Neuronal stem cell (in vitro differentiated cells): ENCODE measurements at regions not wholly inside any gene's neighbourhood (a gene's known extent, or its start where the extent isn't known, plus 50 kb on each side); places are given as distances from the start of the nearest gene placed in this dataset.
A peak's percentile ranks its signal among the peaks of the same experiment; 100 is the strongest.

Source experiments
- DNase-seq: peaks from one replicate; pipeline ENCODE4 v3.0.0-alpha.2; 2013; ENCODE audit warnings: low spot score
- H2AFZ ChIP-seq: one replicate; pipeline ENCODE4 v1.6.1; 2013; ENCODE audit warnings: mild to moderate bottlenecking, low read length, inconsistent platforms
- H2AK5ac ChIP-seq: 2 replicates; pipeline ENCODE4 v1.6.1; 2013; ENCODE audit warnings: low read depth, mild to moderate bottlenecking, inconsistent platforms, low read length, moderate library complexity, mixed read lengths
- H2BK120ac ChIP-seq: 2 replicates; pipeline ENCODE4 v1.6.1; 2013; ENCODE audit warnings: low read depth, mild to moderate bottlenecking, inconsistent platforms, low read length, moderate library complexity, mixed read lengths
- H2BK12ac ChIP-seq: one replicate; pipeline ENCODE4 v1.6.1; 2013; ENCODE audit warnings: low read length, inconsistent platforms
- H2BK15ac ChIP-seq: 2 replicates; pipeline ENCODE4 v1.6.1; 2013; ENCODE audit warnings: mild to moderate bottlenecking, low read length, inconsistent platforms, mixed read lengths
- H2BK5ac ChIP-seq: one replicate; pipeline ENCODE4 v1.6.1; 2013; ENCODE audit warnings: inconsistent platforms, mild to moderate bottlenecking, low read length, moderate library complexity
- H3K14ac ChIP-seq: one replicate; pipeline ENCODE4 v1.6.1; 2013; ENCODE audit warnings: low read length, inconsistent platforms
- H3K18ac ChIP-seq: 2 replicates; pipeline ENCODE4 v1.6.1; 2013; ENCODE audit warnings: low read length, inconsistent platforms
- H3K23ac ChIP-seq: 2 replicates; pipeline ENCODE4 v1.6.1; 2013; ENCODE audit warnings: low read depth, mild to moderate bottlenecking, mixed read lengths, low read length, inconsistent platforms; ENCODE audit not compliant: poor library complexity
- H3K27ac ChIP-seq: replicated peaks from 3 replicates; pipeline ENCODE4 v1.5.1; 2013; ENCODE audit warnings: low read length, inconsistent platforms
- H3K27me3 ChIP-seq, 3 experiments: 2 replicates each; pipeline ENCODE4 v1.6.1; 2013; ENCODE audit warnings: low read length in 3 of 3, mild to moderate bottlenecking in 2 of 3, inconsistent platforms in 1 of 3, low read depth in 1 of 3, mixed read lengths in 1 of 3, moderate library complexity in 1 of 3; ENCODE audit not compliant: control insufficient read depth in 3 of 3, insufficient read depth in 3 of 3
- H3K36me3 ChIP-seq, 2 donors: replicated peaks in 1 of 2; 2 replicates each; pipeline ENCODE4 v1.6.1; 2013; ENCODE audit warnings: low read length in 2 of 2; ENCODE audit not compliant: control insufficient read depth in 2 of 2, insufficient read depth in 2 of 2
- H3K4ac ChIP-seq: 2 replicates; pipeline ENCODE4 v1.6.1; 2013; ENCODE audit warnings: inconsistent platforms, mild to moderate bottlenecking, low read length, moderate library complexity
- H3K4me1 ChIP-seq, 2 donors: 1 replicate in 1 of 2; 2 replicates in 1 of 2; pipeline ENCODE4 v1.6.1; 2013; ENCODE audit warnings: low read length in 2 of 2, low read depth in 1 of 2; ENCODE audit not compliant: control insufficient read depth in 2 of 2, insufficient read depth in 1 of 2
- H3K4me2 ChIP-seq: one replicate; pipeline ENCODE4 v1.6.1; 2013; ENCODE audit warnings: mild to moderate bottlenecking, low read length, inconsistent platforms; ENCODE audit not compliant: insufficient read depth, poor library complexity, severe bottlenecking
- H3K4me3 ChIP-seq, 2 donors: 2 replicates each; pipeline ENCODE4 v1.5.1; 2013; ENCODE audit warnings: low read length in 2 of 2, mild to moderate bottlenecking in 2 of 2, inconsistent platforms in 1 of 2, moderate library complexity in 1 of 2
- H3K79me1 ChIP-seq: one replicate; pipeline ENCODE4 v1.6.1; 2013; ENCODE audit warnings: low read depth, mild to moderate bottlenecking, inconsistent platforms, low read length, moderate library complexity
- H3K9ac ChIP-seq: one replicate; pipeline ENCODE4 v1.6.1; 2013; ENCODE audit warnings: mild to moderate bottlenecking, low read depth, low read length, inconsistent platforms; ENCODE audit not compliant: poor library complexity
- H3K9me3 ChIP-seq, 2 donors: replicated peaks in 1 of 2; 2 replicates each; pipeline versions ENCODE3 to v1.6.1; 2013; ENCODE audit warnings: low read length in 2 of 2, mild to moderate bottlenecking in 2 of 2, inconsistent platforms in 1 of 2, low read depth in 1 of 2, mixed read lengths in 1 of 2, moderate library complexity in 1 of 2; ENCODE audit not compliant: control insufficient read depth in 2 of 2, insufficient read depth in 1 of 2
- H4K8ac ChIP-seq: one replicate; pipeline ENCODE4 v1.6.1; 2013; ENCODE audit warnings: low read depth, mild to moderate bottlenecking, inconsistent platforms, low read length, moderate library complexity
- H4K91ac ChIP-seq: one replicate; pipeline ENCODE4 v1.6.1; 2013; ENCODE audit warnings: low read length, low read depth, mild to moderate bottlenecking, inconsistent platforms; ENCODE audit not compliant: poor library complexity
- WGBS, 2 donors: extraction: QIAGEN DNeasy Blood & Tissue Kit; methylation state at CpG; one replicate each; pipeline ENCODE4 v1.1.7; 2013; ENCODE audit warnings: missing lambda C conversion rate in 2 of 2, mixed read lengths in 1 of 2; ENCODE audit not compliant: insufficient read length in 2 of 2, insufficient replicate concordance in 1 of 2; ENCODE audit errors: extremely low coverage in 2 of 2; 5-methylcytosine and 5-hydroxymethylcytosine counted together

DNA sequence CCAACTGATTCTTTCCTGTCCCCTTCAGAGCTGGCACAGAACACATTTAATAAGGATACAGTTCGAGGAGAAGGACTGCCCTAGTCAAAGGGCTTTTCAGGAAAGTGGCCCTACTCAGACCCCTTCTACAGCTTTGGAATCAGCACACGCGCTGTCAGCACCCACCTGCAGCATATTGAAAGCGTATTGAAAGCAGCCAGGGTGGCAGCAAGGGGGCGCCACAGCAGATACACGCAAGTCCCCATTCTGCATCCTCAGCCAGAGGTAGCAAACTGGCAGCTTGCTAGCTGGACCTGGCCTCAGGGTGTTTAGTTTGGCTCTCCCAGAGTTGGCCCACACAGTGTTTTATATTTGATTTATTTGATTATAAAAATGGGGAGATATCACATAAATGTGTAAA is 101.0 kb upstream of the NT5C1B start:
- H3K36me3 ChIP-seq = no peaks in the 10 kb centered on the region
- H2AK5ac ChIP-seq = no peak overlapping the region
- H3K18ac ChIP-seq = no peak overlapping the region
- no peak overlapping the region for H2BK120ac ChIP-seq
- no peak for DNase-seq
- no peak overlapping the region for H3K4ac ChIP-seq
- no peak overlapping the region for H4K91ac ChIP-seq
- peaks cover 0 to 3% (median 0%) of the 10 kb centered on the region in 3 experiments for H3K27me3 ChIP-seq
- no peak overlapping the region for H3K14ac ChIP-seq
- no peak overlapping the region for H3K4me3 ChIP-seq
- no peak overlapping the region for H4K8ac ChIP-seq
- no peaks in the 10 kb centered on the region for H3K4me1 ChIP-seq
- no peak overlapping the region for H3K4me2 ChIP-seq
- H3K9ac ChIP-seq = no peak overlapping the region
- H2BK12ac ChIP-seq = no peak overlapping the region
- no peak overlapping the region for H2AFZ ChIP-seq
- H3K23ac ChIP-seq = no peak overlapping the region
- H3K79me1 ChIP-seq = no peaks in the 10 kb centered on the region
- no peak overlapping the region for H2BK15ac ChIP-seq
- H3K9me3 ChIP-seq = no peaks in the 10 kb centered on the region
- no peak overlapping the region for H2BK5ac ChIP-seq
- no CpG with 5 or more reads among the region's 6 CpGs for WGBS, 2 donors
- no peak overlapping the region for H3K27ac ChIP-seq

GRCh38 chr2:18684206-18685038 is 95.1 kb upstream of the NT5C1B start:
- Histone ChIP-seq H3K27ac (no peak overlapping the region), H3K4ac (no peak overlapping the region), H3K27me3 (peaks cover 0 to 3% (median 0%) of the 10 kb centered on the region in 3 experiments), H3K18ac (no peak overlapping the region), H2AFZ (no peak overlapping the region), H3K9me3 (no peaks in the 10 kb centered on the region), H2BK120ac (no peak overlapping the region), H3K23ac (no peak overlapping the region), H3K4me1 (peaks cover 0 to 6% of the 10 kb centered on the region in 2 donors), H2BK12ac (no peak overlapping the region), H3K4me3 (no peak overlapping the region), H2BK15ac (no peak overlapping the region), H3K14ac (no peak overlapping the region), H3K9ac (no peak overlapping the region), H2BK5ac (no peak overlapping the region), H2AK5ac (no peak overlapping the region), H3K79me1 (no peaks in the 10 kb centered on the region), H3K4me2 (no peak overlapping the region), H4K91ac (no peak overlapping the region), H3K36me3 (no peaks in the 10 kb centered on the region), H4K8ac (no peak overlapping the region)
- DNase-seq = no peak
- no CpG with 5 or more reads among the region's 2 CpGs for WGBS, 2 donors

GRCh38 chr2:18682681-18683080 is 93.3 kb upstream of the NT5C1B start:
- WGBS, 2 donors = no CpG with 5 or more reads among the region's 1 CpG

GRCh38 chr2:18677280-18677679 is 87.9 kb upstream of the NT5C1B start:
- DNase-seq = no peak
- Histone ChIP-seq H2AFZ (no peak overlapping the region), H2BK5ac (no peak overlapping the region), H3K27me3 (no peaks in the 10 kb centered on the region), H3K4ac (no peak overlapping the region), H2BK120ac (no peak overlapping the region), H3K79me1 (no peaks in the 10 kb centered on the region), H3K18ac (peak overlapping the region; percentile 56), H2BK12ac (no peak overlapping the region), H3K4me2 (no peak overlapping the region), H3K4me1 (peaks cover 0 to 1% of the 10 kb centered on the region in 2 donors), H3K27ac (no peak overlapping the region), H3K36me3 (no peaks in the 10 kb centered on the region), H2AK5ac (no peak overlapping the region), H3K14ac (peak overlapping the region; percentile 12), H3K9me3 (no peaks in the 10 kb centered on the region), H2BK15ac (no peak overlapping the region), H3K9ac (no peak overlapping the region), H4K91ac (no peak overlapping the region), H3K23ac (no peak overlapping the region), H4K8ac (no peak overlapping the region), H3K4me3 (no peak overlapping the region)
- WGBS, 2 donors = no CpG with 5 or more reads among the region's 2 CpGs

More at GRCh38 chr2:18682681-18683080, 93.3 kb upstream of the NT5C1B start:
- H3K27ac ChIP-seq = no peak overlapping the region
- no peak overlapping the region for H3K4me2 ChIP-seq
- DNase-seq = no peak
- no peaks in the 10 kb centered on the region for H3K36me3 ChIP-seq
- H2AK5ac ChIP-seq = no peak overlapping the region
- no peak overlapping the region for H2BK15ac ChIP-seq
- H3K4ac ChIP-seq = no peak overlapping the region
- no peaks in the 10 kb centered on the region for H3K9me3 ChIP-seq
- H2BK5ac ChIP-seq = no peak overlapping the region
- H3K18ac ChIP-seq = no peak overlapping the region
- H4K91ac ChIP-seq = no peak overlapping the region
- no peak overlapping the region for H3K4me3 ChIP-seq
- peaks cover 0 to under 1% (median 0%) of the 10 kb centered on the region in 3 experiments for H3K27me3 ChIP-seq
- H3K79me1 ChIP-seq = no peaks in the 10 kb centered on the region
- no peak overlapping the region for H2BK12ac ChIP-seq
- no peak overlapping the region for H2BK120ac ChIP-seq
- no peak overlapping the region for H3K9ac ChIP-seq
- H4K8ac ChIP-seq = no peak overlapping the region
- no peak overlapping the region for H2AFZ ChIP-seq
- H3K14ac ChIP-seq = no peak overlapping the region
- H3K23ac ChIP-seq = no peak overlapping the region
- H3K4me1 ChIP-seq = peaks cover 0 to 6% of the 10 kb centered on the region in 2 donors
